Fibroblast of the aortic adventitia (primary cell): ENCODE measurements at regions not wholly inside any gene's neighbourhood (a gene's known extent, or its start where the extent isn't known, plus 50 kb on each side); places are given as distances from the start of the nearest gene placed in this dataset.

ENCODE experiments used
- DNase-seq: peaks from one replicate; pipeline ENCODE4 v3.0.0-alpha.2; 2010; ENCODE audit warnings: low read depth
- H3K4me3 ChIP-seq: 2 replicates; pipeline ENCODE4 v1.5.1; 2011; ENCODE audit warnings: low read depth, mild to moderate bottlenecking, control low read depth, low read length, moderate library complexity
- CTCF ChIP-seq: IDR thresholded peaks from 2 replicates; pipeline ENCODE4 v1.5.1; 2011; ENCODE audit warnings: mild to moderate bottlenecking, low read length, control low read depth, inconsistent platforms; ENCODE audit not compliant: insufficient read depth

GRCh38 chr2:167686691-167687090 lies 560.7 kb downstream of the STK39 start:
- no peak for TF ChIP-seq CTCF
- no peak overlapping the region for H3K4me3 ChIP-seq
- DNase-seq: no peak

GRCh38 chr2:167681234-167682015 lies 566.0 kb downstream of the STK39 start:
- DNase-seq: no peak
- no peak for TF ChIP-seq CTCF
- H3K4me3 ChIP-seq: no peak overlapping the region

GRCh38 chr2:167678158-167678557 lies 569.2 kb downstream of the STK39 start:
- no peak overlapping the region for H3K4me3 ChIP-seq
- no peak for TF ChIP-seq CTCF
- DNase-seq: no peak

- no peak for DNase-seq
- no peak overlapping the region for H3K4me3 ChIP-seq
- TF ChIP-seq CTCF: no peak
These were observed 571.5 kb downstream of the STK39 start for GRCh38 chr2:167675906-167676305.

- no peak overlapping the region for H3K4me3 ChIP-seq
- TF ChIP-seq CTCF: no peak
- DNase-seq: no peak
These were observed 576.8 kb downstream of the STK39 start for GRCh38 chr2:167670588-167670987.

- no peak for TF ChIP-seq CTCF
- DNase-seq: no peak
- no peak overlapping the region for H3K4me3 ChIP-seq
These were observed 594.3 kb downstream of the STK39 start for GRCh38 chr2:167653131-167653530.

- H3K4me3 ChIP-seq: no peak overlapping the region
- no peak for TF ChIP-seq CTCF
- DNase-seq: no peak
These were observed 595.0 kb downstream of the STK39 start for GRCh38 chr2:167652401-167652800.
